ENCODE measurements at regions not wholly inside any gene's neighbourhood (a gene's known extent, or its start where the extent isn't known, plus 50 kb on each side); places are given as distances from the start of the nearest gene placed in this dataset.
A peak's percentile ranks its signal among the peaks of the same experiment; 100 is the strongest.

DNA sequence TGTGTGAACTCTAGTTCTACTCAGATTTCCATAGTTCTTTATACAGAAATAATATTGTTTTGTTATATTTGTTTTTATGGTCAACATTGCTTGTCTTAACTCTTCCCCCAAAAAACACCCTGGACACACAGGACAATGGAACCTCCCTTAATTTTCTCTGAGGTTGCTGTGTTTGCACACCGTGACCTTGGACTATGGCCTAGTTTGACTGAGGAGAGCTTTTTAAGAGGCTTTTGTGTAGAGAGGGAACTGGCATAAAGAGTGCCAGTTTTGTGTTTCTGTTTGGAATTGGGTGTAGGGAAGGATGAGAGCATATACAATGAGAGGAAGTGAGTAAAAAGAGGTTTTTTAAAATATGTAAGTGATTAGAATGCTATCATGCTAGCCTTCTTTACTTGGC lies 101.1 kb upstream of the MEF2C start:
- no peak for DNase-seq

DNA sequence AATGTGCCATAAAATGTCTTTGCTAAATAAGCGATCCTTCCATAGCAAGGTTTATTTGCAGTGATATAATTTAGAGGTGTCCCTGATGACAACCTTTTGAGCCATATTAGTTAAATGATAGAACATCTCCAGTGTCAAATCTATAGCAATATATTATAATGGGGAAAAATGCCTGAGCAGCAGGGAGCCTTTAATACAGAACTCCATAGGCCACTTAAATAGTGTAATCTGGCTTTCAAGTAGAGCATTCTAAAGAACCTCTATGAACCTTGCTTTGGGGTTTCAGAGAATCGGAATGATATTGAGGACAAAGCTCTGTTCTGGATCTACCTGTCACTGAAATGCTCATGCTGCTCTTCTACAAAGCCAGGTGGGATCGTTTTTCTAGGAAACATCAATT lies 96.7 kb upstream of the MEF2C start:
- DNase-seq = no peak

DNA sequence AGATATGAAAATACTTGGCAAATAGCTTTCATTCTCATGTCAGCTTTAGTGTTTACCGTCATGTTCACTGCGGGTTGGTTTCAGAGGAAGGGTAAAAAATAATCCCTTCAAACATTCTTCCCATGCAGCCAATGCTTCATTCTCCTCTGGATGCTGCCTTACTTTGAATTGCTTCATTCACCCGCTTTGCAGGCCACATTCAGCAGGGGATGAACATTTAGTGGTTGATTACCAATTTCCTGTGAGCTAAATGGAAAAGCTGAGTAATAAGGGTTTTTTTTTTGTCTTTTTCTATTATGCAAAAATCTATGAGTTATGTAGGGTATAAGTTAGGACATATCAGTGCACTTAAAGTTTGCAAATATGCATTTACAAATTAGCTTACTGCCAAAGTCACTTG lies 96.3 kb upstream of the MEF2C start:
- DNase-seq = peak in 1 of 2 experiments; percentile 22

DNA sequence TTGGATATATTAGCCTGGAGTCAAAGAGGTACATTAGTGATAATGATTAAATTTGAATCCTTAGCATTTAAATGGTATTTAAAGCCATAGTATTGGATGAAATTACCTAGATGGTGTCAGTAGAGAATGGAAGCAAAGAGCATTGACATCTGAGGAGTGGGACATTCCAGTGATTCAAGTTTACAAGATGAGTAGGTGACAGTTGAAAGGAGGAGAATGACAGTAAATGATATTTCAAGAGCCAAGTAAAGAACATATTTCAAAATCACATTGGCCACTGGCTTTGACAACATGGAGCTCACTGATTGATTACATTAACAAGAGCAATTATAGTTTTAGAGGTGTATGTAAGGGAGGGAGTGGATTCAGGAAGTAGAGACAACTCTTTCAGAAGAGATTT lies 93.9 kb upstream of the MEF2C start:
- no peak for DNase-seq

DNA sequence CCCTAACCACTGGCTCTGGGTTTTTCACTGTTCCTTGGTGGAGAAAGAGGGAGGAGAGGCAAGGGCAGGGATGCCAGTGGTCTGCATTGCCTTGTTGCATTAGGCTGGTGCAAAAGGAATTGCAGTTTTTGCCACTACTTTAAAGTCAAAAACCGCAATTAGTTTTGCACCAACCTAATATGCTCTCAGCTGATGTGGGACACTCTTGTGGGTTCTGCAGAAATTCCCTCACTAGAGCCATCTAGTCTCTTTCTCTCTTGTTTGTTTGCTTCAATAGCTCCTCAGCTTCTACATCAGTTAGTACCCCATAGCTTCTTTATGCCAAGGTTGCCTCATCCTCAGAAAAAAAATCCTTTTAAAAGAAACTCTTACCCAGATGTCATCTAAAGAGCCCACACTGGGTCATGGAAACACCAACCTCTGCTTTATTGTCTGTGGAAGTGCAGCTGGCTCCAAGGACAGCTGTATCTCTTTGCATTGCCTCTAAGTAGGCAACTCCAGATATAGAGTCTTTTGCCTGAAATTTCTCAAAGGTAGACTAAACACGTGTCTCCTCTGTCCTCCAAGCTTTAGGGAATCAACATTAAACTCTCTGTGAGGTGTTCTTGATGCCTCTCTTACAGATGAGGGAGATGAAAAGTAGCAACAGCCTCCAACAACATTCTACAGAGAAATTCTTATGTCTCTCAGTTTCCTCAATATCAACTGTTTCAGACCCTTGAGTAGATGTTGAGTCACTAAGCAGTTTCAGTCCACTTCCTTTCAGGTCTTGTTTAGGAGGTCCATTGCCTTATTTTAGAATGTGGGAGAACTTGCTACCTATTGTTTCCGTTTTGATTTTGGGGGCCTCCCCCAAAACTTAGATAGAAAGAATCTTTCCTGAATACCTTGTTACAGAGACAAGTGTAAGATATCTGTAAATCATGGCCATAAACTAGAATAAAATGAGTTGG lies 84.9 kb upstream of the MEF2C start:
- no peak for DNase-seq

DNA sequence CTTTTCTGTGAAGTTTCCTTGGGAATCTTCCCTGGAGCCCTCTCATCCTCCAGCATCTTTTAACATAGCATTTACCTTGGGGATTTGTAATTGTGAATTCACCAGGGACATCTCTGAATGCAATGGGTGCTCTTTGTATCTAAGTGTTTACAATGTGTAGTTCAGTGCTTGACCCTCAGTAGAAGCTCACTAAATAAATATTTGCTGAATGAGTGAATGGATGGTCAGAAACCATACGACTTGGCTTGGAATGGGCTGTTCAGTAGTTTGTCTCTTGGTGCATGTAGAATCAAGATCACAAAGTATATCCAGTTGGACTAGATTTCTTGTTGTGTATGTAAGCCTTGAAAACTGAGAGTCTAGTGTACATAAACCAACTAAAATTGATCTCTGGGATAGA lies 81.8 kb upstream of the MEF2C start:
- no peak for DNase-seq

DNA sequence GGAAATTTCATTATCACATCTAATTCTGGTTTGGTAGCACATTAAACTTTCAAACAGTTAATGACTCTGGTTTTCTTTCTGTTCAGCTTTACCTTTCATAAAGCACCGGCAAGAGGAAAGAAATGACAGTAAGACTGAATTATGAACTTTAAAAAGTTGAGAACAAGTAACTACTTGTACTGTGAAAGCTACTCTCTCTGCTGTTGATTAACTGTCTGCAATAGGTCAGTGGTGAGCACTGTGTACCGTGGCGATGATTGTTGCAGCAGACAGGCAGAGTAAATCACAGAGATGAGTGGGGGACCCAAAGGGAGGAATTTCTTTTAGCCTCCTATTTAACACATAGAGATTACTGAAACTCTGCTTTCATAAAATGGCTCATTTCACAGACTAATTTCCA lies 74.0 kb upstream of the MEF2C start:
- no peak for DNase-seq

DNA sequence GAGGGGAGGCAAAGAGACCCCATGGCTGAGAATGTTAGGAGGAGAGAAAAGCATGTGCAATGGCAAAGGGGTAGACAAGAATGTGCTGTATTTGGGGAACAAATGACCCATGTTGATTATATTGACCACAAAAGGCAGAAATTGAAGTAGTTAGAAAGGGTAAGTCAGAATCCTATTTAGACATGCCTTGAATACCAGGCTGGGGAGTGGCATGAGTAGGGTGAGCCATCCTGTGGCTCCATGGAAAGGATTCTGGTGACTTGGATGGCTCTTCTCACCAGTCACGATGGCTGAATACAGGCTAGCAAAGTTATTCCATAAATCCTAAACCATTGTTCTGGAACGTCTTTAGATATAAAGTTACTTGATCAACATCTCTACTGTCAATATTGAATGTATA lies 73.4 kb upstream of the MEF2C start:
- DNase-seq = no peak

DNA sequence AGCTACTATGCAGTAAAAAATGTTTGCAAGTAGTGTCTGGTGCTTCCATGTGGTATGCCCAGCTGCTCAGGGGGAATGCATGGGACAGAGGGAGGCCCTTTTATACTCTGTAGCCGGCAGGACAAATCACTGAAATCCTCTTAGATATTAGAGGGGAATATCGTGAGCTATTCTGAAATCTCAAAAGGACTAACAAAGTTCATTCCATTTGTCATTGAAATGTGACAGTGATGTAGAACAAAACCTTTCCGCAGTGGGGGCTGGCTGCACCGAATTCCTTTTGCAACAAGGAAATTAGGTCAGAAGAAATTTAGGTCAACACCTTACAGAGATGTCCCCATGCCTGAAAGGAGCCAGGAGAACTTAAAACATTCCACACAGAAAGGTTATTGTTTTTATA lies 72.4 kb upstream of the MEF2C start:
- DNase-seq = no peak

DNA sequence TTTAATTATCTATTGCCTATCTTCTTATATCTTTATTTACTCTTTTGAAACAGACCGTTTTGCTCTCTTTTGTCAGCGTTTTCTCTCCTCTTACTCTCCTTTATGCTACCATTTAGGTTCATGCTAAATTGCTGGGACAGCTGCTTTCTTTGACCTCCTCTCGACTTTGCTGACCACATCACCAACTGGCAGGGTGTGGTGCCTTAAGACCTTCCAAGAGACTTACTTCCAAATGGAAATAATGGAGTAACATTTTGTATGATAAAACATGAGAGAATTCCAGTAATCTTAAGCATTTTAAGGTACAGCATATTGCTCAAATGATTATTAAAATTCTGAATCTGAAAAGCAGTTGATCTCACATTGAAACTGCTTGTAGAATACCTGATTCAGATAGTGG lies 71.5 kb upstream of the MEF2C start:
- DNase-seq = no peak

DNA sequence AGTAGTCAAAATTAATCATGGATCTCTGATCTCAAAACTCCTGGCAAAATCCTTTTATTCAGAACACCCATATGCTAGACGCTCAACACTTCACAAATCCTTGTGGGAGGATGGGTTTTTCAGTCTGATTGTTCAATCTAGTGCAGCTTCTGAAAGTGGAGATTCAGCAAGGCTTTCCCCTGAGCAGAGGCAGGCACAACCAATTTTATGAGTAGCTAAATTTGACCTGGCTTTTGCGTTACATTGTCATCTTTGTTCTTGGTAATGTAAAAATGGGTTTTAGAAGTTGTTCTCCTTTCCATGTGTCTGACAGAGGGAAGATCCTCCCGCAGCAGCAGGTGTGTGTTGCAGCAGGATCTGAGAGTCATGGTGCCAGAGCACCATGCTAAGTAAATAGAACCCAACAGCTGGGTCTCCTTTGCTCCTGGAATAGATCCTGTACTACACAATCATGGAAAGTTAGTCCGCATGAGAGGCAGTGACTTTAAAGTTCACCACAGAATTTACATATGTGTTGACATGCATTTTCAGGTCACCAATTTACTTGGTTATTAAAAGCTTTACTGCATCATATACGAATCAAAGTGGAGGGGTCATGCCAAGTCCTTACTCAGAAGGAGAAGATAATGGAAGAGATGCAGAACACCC lies 70.1 kb upstream of the MEF2C start:
- DNase-seq = peak; percentile 40 to 65

DNA sequence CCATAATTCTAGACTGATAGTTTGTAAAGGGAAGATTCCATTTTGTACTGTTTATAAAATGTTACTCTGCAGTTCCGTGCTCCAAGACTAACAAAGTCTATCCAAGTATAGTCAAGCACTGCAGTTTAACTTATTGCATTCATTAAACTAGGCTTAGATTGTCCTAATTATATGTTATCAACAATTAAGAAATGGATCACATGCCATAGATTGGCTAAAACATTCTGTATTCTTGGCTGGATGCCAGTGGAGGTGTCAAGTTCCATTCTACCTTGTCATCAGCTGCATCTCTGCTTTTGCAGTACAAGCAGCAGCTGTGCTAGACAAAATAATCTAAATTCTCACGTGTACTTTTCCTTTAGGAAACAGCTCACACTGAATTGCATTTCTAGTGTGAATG lies 69.4 kb upstream of the MEF2C start:
- peak in 1 of 2 experiments; percentile 69 for DNase-seq

DNA sequence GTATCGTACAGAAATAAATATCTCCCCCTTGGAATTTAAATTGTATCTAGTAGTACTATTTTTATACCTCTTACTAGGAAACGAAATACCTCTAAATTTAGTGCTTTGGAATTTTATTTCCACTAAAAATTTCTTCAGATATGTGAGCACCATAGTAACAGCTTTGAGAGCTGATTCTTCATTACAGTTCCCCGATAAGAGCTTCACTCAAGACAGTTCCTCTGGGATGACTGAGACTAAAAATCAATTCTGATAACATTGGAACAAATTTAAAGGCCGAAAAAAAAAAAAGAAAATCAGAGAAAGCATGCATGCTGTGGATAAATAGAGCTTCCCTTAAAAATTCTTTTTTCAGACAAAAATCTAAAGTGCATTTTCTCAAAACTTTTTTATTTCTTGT lies 68.5 kb upstream of the MEF2C start:
- DNase-seq = no peak

DNA sequence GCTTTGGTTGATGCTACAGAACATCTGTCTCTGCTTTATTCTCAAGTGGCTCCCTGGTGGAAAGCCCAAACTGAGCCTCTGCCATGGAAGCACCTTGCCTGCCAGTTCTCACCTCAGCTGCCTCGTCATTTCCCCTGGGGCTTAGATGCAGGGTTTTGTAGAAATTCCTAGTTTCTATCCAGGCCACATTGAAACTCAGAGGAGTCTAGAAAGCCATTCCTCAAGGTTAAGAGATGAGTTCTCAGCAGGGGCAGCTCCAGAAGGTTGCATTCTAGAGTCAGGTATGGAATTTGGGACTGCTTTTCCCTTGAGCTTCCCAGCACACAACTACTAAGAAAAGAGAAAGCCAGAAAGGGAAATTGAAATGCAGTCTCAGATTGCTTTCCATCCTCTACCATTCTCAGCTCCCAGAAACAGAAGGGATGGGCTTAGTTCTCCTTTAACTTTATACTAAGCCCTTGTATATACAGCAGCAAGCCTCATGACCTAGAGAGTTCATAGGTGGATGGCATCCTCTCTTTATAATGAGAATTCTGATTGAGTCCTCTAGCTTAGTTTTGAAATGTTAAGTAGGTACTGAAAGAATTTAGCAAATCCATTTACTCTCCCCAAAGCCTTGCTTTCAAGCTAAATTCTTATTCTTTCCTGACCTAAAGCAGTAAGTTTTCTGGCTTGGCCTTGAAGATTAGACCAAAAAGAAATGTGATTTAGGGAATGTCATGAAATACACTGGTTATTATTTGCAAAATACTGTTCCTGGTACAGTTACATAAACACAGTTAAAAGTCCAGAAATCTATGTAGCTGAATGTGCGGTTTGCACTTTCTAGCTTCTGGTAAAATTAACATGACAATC lies 66.0 kb upstream of the MEF2C start:
- DNase-seq = no peak

DNA sequence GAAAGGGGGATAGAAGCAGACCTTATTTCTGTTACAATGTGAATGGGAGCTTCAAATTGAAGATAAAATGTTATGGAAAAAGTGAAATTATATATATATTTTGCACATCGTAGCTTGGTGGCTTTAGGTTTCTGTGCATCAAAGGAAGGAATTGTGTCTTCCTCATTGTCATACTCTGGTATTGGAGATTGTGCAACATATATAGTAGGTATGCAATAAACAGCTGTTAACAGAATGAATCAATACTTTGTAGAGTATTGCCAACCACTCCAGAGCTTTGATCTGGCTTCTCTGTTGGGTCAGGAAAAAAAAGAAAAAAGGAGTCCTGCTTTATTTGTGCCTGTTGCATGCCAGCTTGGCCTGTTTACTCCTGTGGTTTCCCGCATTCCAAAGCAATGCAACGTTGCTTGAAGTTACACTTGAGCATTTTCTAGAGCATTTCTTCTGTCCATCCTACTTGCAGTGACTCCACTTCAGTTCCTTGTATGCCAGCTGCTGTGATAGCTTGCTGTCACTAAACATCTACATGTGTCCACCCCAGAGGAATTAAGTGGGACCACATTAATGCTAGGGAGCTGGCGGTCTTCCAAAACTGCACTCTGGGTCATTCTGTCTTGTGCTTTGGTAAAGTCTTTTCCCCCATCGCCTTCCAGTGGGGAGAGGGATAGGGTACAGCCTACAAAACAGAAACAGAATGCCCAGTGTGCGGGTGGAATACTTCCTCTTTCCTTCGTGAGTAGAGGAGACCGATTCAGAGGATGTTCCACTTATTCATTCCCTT lies 62.0 kb upstream of the MEF2C start:
- no peak for DNase-seq

DNA sequence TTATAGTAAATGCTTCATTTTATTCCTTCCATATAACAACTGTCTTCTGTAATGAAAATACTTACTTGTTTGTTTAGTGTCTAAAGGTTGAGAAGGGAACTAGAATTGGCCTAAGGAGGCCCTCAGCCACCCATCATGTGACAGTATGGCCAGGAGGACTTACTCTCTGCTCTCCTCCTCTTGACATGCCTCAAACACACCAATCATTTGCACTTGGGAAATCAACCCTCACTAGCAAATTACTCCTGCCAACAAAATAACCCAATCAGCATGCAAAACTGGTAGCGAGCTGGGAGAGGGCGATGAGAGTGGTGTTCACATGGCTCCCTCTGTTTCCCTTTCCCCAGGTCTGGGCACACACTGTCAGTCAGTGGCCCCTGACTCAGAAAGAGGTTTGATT lies 58.6 kb upstream of the MEF2C start:
- DNase-seq = no peak

DNA sequence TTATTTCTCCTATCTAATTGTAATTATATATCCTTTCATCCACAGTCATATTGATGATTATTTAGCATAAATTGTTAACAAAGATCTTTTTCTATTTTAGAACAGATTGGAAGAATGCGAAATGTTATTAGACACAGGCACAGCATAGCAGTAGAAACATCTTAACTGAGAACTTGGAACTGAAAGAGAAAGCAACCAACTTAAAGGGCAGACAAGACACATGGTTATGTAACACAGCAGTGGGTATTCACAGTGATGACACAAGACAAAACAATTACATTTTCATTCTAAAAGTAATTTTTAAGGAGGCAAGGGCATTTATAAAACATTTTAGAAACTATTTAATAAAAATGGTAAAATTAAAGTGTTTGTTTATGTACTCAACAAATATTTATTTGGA lies 57.7 kb upstream of the MEF2C start:
- no peak for DNase-seq

DNA sequence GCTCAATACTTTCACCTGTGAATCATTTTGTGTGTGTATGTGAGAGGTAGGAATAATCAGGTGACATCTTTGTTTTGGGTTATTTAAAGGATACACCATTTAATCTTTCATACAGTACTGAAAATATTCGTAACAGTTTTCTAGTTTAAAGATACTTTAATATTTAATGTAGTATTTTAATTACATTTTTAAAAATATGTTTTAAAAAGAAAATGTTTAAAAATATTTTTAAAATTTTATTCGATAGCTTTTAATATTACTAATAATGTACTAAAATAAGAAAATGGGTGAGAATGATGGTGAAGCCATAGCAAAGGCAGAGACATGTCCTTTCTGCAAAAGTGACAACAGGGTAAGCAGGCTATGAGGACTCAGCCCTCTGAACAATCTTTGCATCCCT lies 56.3 kb upstream of the MEF2C start:
- DNase-seq = no peak

DNA sequence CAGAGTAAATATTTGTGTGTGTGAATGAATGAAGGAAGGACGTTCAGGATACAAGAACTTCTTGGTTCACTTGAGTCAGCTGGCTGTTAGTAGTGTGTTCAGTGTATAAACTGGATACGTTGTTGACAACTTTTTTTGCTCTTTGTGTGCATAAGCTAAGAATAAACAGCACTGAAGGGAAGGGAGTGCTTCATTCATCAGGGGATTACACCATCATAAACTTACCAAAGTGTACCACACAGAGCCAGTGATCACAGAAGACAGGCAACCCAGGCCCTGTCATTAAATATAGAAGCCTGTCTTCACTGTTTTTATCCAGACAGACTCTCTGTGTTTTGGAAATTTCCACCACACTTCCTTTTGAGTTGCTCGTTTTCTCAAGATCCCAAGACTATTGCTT lies 55.5 kb upstream of the MEF2C start:
- DNase-seq = no peak

DNA sequence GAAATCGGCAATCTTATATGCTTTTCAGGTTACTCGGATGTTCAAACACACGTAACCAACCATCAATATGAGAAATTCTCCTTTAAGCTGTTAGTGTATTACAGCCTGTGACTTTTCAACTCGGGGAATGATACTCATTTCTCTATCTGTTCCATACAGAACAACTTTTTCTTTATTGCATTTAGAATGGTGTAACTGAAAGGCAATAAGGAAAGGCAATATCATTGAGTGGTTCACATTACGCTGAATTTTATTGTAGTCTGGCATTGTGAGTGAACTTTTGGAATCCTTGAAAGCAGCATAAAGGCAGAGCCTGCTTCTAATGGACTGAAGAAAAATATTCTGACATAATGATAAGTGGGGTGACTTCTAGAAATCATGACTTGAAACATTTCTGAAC lies 54.4 kb upstream of the MEF2C start:
- no peak for DNase-seq

DNA sequence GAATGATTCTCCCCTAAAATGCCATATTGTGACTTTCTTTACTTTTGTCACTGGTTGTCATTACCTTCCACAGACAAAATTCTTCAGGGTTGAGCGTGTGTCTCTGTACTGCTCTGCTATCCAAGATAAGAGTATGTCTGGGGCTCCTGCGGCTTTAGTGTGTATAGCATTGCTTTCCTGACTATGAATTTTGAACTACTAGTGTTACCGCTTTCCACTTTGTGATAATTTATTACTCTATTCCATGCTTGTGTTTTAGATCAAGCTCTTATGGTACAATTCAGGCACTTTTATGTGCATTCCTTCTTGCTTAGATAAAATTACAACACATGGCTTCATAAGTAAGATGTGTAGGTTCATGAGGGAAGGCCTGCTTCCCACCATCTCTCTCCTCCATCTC lies 51.5 kb upstream of the MEF2C start:
- DNase-seq = no peak

All from NCI-H526 (cell line).